HG02870 (cell line): ENCODE measurements at regions not wholly inside any gene's neighbourhood (a gene's known extent, or its start where the extent isn't known, plus 50 kb on each side); places are given as distances from the start of the nearest gene placed in this dataset.
"Not testable (repeated sequence)": the region's sequence is repeated elsewhere in the genome, so short reads cannot be mapped to it uniquely, and the experiment has no call there.

Source experiments
- ATAC-seq: cut with Tn5 transposase; IDR thresholded peaks from one replicate; pipeline ENCODE4 v1.9.1; 2021; ENCODE audit warnings: mild to moderate bottlenecking, moderate library complexity; ENCODE audit not compliant: unreplicated experiment

DNA sequence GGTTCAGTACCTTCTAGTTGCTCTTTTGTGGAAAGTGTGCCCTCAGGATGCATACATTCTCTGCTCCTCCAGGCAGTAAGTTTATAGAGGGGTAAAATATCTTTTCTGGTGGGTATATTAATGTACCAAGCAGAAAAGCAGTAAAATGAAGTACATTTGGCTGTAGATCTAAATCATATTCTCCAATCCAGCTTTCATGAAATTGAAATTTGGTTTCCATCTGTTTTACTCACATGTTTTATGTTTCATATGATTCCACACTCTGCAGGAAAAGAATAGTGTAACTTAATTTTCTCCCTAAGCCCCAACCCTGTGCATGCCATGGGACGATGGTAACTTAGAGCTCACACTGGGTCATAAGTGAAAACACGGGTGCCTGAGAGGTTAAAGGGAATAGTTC lies 172.3 kb downstream of the AKAIN1 start:
- ATAC-seq, result no peak

DNA sequence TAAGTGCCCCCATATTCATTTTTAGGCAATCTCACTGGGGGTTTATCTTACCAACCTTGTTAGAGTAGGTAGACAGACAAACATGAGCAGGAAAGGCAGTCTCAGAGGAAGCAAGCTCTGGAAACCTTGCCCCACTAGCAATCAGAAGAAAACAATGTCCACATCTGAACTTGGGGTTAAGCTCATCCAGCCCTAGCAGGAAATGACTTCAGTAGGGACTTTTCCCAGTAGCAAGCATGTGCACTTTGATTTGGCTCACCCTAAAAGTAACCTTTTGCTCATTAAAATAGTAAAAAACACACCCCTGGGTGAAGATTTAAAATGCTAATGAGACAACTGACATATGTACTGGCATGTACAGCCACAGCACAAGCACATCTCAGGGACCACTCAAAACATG lies 175.5 kb downstream of the AKAIN1 start:
- ATAC-seq, result no peak

DNA sequence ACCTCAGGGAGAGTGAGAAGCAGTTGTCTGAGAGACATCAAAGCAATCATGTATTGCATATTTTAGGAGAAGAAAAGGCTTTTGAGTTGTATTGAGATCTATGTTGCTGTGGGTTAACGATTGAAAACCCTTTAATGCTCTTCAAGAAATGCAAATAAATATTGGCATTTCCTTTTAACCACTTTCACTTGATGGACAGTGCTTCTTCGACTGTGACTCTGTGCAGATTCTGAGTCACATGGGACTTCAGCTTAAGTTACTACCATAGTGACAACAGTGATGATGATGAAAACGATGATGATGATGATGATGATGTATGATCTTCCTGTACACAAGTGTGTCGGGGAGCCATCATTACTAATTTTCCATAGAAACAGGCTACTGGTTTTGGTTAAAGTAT lies 181.8 kb downstream of the AKAIN1 start:
- ATAC-seq, result no peak

DNA sequence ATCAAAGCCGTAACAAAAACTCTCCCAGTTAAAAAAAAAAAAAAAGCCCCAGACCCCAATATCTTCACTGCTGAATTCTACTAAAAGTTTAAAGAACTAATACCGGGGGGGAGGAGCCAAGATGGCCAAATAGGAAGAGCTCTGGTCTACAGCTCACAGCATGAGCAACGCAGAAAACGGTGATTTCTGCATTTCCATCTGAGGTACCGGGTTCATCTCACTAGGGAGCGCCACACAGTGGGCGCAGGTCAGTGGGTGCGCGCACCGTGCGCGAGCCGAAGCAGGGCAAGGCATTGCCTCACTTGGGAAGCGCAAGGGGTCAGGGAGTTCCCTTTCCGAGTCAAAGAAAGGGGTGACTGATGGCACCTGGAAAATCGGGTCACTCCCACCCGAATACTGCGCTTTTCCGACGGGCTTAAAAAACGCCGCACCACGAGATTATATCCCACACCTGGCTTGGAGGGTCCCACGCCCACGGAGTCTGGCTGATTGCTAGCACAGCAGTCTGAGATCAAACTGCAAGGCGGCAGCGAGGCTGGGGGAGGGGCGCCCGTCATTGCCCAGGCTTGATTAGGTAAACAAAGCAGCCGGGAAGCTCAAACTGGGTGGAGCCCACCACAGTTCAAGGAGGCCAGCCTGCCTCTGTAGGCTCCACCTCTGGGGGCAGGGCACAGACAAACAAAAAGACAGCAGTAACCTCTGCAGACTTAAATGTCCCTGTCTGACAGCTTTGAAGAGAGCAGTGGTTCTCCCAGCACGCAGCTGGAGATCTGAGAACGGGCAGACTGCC lies 192.8 kb downstream of the AKAIN1 start:
- ATAC-seq, result not testable (repeated sequence)

DNA sequence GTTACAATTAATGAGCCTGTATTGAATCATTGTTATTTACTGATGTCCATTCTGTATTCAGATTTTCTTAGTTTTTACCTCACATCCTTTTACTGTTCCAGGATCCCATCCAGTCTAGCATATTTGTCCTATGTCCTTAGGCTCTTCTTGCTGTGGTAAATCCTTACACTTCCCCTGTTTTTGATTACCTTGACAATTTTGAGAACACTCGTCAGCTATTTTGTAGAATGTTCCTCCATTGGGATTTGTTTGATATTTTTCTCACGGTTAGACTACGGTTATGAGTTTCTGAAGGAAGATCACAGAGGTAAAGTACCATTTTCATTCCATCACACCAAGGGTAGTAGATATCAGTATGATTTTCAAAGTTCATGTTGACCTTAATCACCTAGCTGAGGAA lies 202.3 kb downstream of the AKAIN1 start:
- no peak for ATAC-seq

DNA sequence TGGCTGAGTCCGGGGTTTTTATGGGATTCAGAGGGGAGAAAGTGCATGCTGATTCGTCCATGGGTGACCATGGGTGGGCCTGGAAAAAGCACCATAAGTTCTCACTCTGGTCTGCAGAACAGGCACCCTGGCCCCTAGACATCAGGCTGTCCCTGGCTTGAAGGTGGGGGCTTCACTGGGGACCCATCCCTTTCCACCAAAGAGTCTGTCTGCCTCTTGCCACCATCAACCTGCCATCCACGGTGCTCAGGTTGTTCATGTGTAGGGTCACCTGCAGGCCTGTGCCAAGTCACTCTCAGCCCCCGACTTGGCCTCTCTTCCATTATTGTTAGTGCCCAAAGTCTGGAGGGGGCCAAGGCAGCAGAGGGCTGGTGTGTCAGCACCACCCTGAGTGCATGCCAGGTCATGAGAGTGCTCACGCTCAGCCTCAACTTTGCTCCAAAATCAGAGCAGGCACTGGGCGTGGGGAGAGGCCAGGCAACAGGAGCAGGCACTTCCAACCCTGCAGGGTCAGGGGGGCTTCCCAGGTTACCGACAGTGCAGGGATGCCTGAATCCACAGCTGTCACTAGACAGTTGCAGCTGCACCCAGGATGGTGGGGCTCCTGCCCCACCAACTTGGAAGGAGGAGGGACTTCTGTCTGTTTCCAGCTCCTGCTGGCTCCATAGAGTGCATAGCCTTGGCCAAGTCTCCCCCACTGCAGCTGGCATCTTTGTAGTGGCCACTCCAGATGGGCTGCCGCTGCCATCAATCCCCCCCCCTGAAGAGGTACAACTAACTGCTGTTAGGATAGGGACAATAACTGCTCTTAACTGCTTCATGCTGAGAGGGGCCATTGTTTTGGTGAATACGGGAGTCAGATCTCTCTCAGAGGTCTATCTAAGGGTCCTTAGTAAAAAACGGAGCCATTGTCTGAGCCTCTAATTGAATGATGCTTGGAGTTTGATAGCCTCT lies 209.3 kb downstream of the AKAIN1 start:
- no peak for ATAC-seq

DNA sequence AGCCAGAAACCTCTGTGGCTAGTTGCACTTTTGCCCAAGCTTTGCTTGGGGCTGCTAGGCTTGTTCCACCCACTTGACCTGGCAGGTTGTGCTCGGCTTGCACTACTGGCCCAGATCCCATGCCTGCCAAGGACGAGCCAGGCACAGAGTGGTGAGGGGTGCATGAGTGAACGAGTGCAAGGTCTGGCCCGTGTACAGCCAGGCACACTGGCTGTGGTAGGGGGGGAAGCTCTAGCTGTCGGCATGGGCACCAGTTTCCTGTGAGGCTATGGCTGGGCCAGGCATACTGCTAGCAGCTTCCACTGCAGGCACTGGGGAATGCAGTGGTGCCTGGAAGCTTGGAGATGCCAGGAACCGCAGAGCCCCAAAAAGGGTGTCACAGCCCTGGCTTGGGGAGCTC lies 210.4 kb downstream of the AKAIN1 start:
- ATAC-seq, result no peak

DNA sequence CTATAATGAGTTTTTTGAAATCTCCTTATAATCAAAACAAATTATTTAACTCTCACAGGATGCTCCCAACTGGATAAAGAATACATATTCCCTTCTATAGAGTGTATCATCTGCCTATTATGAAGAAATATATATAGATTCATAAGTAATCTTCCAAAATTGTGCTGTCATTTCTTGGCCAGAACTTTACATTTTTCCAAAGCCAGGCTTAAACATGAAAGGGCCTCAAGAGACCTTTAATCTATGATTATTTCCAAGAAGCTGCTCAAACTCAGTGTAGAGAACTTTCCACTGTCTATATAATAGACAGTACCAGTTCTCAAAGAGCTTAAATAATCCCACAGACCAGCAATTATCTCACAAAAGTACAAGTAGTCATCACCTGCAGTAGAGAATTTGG lies 211.0 kb downstream of the AKAIN1 start:
- no peak for ATAC-seq

DNA sequence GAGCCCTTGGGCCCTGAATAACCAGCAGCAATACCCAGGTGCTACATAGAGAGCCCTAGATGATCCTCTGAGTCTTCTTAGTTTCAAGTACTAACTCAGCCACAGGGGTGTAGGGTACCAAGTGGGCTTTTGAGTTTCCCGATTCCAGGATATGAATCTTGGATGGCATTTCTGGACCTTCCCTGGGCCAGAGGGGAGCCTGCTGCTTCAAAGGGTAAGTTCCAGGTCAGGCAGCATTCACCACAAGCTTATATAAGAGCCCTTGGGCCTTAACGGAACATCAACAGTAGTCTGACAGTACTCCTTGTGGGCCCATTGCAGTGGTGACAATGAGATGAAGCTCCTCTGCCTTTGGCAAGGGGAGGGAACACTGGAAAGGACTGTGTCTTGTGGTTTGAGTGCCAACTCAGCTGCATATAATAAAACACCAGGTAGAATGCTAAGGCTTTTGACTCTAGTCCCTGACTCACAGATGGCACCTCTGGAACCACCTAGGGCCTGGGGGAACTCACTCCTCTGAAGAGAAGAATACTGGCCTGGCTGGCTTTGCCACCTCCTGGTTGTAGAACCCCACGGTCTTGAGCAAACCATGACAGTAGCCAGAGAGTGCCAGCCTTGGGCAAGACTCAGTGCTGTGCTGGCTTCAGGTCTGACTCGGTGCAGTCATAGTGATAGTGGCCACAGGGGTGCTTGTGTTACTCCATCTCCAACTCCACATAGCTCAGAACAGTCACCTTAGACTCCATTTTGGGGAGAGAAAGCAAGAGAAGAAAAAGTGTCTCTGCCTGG lies 235.7 kb downstream of the AKAIN1 start:
- ATAC-seq, result no peak

DNA sequence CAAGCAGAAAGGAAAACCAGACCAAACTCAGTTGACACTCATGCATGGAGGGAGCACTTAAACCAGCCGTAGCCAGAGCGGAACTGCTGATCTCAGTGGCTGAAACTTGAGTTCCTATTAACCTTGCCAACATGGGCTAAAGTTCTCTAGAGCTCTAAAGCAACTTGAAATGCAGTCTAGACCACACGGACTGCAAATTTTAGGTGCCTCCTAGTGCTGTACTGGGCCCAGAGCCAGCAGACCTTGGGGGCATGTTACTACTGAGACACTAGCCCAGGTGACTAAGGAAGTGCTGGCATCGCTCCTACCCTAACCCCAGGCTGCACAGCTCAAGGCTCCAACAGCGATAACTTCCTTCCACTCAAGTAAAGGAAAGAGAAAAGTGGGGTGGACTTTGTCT lies 236.5 kb downstream of the AKAIN1 start:
- no peak for ATAC-seq

DNA sequence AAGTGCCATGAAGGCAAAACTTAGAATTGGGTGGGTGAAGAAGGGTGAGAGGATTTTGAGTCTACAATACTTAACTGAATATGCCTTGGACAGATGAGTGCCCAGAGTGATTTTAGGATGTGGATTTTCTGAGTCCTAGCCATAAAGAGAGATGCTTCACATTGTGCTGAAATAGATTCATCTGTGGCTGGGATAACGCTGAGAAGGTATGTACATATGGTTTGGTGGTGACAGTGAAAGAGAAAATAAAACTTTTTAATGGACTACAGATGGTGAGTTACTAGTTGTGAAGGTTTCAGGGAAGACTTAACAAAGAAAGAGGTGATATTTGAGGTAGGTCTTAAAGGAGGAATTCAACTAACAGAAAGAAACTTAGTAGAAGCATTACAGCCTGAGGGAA lies 265.8 kb downstream of the AKAIN1 start:
- no peak for ATAC-seq

DNA sequence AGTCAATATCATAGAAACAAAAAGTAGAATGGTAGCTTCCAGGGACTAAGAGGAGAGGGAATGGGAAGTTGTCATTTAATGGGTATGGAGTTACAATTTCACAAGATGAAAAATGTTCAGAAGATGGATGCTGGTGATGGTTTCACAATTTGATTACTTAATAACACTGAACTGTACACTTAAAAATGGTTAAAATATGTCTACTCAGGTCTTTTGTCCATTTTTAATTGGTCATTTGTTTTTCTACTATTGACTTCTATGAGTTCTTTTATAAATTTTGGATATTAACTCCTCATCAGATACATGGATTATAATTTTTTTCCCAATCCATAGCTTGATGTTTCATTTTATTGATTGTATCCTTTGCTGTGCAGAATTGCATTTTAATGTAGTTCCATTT lies 275.5 kb downstream of the AKAIN1 start:
- no peak for ATAC-seq

DNA sequence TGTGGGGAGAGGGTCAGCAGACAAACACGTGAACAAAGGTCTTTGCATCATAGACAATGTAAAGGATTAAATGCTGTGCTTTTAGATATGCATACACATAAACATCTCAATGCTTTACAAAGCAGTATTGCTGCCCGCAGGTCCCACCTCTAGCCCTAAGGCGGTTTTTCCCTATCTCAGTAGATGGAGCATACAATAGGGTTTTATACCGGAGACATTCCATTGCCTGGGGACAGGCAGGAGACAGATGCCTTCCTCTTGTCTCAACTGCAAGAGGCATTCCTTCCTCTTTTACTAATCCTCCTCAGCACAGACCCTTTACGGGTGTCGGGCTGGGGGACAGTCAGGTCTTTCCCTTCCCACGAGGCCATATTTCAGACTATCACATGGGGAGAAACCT lies 279.5 kb downstream of the AKAIN1 start:
- not testable (repeated sequence) for ATAC-seq

DNA sequence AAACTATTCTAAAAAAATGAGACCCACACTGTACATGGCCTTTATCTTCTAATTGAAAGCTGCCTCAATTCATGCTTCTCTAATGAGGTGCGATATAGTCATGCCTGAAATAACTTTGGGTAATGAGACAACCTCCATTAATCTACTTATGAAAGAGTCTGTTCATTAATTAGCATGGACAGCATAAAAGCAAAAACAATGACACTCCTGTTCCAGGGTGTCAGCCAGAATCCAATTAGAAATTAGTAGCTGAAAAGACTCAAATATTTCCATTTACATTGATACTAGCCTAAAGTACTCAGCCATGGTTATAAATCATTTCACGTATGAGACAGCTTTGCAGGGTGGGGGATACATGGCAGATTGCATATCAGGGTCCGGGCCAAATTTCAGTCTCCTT lies 288.7 kb downstream of the AKAIN1 start:
- no peak for ATAC-seq

DNA sequence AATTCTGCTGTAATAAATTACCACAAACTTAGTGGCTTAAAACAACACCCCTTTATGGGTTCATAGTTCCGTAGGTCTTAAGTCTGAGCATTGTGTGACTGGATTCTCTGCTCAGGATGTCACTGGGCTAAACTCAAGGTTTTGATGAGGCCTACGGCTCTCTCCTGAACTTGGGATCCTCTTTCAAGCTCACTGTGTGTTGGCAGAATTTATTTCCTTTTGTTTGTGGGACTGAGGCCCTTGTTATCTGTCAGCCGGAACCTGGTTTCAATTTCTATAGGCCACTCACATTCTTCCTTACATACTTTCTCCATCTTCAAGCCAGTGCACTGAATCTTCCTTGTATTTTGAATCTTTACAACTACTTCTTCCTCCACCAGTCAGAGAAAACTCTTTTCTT lies 290.2 kb downstream of the AKAIN1 start:
- ATAC-seq, result no peak

DNA sequence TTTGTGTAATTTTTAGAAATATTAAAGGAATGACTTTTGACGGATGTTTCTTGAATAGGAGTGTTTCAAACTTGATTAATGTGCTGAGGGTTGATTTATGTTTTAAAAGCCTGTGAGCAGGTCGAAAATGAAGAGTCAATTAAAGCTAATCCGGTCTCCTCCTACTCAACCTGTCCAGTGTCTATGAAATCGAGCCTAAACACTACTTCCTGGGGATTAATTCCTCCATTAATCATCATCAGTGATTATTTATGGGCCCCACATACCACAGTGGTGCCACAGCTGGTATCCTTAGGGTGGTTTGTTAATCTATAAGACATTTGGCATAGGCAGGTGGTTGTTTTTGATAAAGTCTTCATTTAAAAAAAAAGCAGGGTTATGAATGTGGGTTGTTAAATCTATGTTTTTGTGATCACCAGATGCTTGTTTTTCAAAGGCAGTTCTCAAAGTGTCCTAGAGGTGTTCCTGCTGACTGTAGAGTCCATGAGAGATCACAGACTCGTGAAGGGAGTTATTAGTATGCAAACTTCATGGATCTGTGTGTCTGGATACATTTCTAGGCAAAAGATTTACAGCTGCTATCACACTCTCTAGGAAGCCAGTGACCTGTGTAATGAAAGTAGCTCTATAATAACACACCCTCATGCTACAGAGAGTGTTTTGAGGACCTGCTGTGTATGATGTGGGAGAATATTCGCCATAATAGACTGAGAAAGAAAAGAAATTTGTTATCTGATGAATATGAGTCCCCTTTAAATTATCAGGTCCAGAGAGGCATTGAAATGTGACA lies 308.6 kb downstream of the AKAIN1 start:
- no peak for ATAC-seq

DNA sequence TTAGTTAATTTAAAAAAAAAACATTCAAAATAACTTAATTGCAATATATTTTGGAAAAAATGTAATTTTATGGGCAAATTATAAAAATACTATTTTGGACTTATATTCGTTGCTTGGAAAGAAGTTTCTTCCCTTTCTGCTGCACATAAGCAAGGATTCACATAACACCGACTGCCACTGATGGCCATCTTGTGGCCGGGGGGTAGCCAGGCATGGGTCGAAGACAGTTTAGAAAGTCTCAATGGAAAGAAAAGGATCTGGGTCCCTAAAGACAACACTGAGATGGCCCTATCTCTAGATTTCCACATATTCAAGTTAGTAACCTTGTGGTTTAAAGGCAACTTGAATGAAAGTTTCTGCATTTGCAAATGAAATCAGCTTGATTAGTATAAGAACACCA lies 318.6 kb downstream of the AKAIN1 start:
- no peak for ATAC-seq

DNA sequence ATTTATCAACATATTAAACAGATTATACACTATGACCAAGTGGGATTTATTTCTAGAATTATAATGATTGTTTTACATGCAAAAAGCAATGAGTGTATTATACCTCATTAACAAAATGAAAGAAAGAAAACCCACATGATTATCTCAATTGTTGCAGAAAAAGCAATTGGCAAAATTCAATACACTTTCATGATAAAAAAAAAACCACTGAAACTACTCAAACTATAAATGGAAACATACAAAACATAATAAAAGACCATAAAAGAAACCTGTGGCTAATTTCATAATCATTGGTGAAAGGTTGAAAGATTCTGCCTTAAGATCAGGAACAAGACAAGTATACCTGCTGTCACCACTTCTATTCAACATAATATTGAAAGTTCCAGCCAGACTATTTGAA lies 325.9 kb downstream of the AKAIN1 start:
- ATAC-seq, result no peak

DNA sequence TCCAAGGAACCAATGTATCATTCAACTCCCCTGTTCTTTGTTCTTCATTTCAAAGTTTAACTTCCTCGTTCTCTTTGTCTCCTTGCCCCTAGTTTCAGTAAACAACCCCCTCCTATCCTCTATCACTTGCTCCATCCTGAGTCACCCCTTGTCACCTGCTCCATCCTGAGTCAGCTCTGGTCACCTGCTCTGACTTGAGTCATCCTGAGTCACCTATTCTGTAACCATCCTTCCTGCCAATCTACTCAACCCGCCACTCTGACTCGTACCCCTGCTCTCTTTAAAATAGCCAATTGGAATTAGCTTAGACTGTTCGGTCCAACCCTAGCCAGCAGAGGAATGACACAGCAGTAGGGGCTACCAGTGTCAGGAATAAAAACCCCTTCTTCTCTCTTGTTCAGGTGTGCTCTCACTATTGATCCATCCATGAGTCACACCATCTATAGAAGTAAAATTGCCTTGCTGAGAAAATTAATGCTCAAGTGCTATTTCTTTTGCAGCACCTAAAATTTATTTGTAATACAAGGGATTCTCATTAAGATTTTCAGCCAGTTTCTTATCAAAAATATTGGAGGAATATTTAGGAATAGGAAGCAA lies 326.8 kb downstream of the AKAIN1 start:
- no peak for ATAC-seq

DNA sequence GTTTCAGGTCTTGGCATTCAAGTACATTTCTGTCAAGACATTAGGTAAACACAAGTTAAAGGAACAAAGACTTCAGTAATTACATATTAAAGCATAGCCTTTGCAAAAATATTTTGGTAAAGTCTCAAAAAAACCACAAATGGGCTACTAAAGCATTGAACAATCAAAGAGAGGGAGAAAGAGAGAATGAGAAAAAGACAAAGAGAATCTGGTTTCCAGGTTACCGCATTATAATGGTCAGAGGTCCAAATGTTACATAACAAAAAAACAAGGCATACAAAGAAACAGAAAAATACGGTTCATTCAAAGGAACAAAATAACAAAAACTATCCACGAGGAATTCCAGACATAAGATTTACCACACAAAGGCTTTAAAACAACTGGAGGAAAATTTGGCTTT lies 327.9 kb downstream of the AKAIN1 start:
- no peak for ATAC-seq
